Neural progenitor cell (in vitro differentiated cells): ENCODE measurements at regions not wholly inside any gene's neighbourhood (a gene's known extent, or its start where the extent isn't known, plus 50 kb on each side); places are given as distances from the start of the nearest gene placed in this dataset.

ENCODE experiments used
- CTCF ChIP-seq: fragments of 200-600 bp; sonication (generic); IDR thresholded peaks from 2 replicates; pipeline ENCODE4 v1.5.1; 2017; ENCODE audit warnings: antibody characterized with exemption, mild to moderate bottlenecking
- EZH2 ChIP-seq: fragments of 200-600 bp; sonication (generic); IDR thresholded peaks from 2 replicates; pipeline ENCODE4 v1.6.1; 2017; ENCODE audit warnings: antibody characterized with exemption, mild to moderate bottlenecking, moderate library complexity

- TF ChIP-seq CTCF, result no peak
- no peak for TF ChIP-seq EZH2
These were observed 169.6 kb downstream of the C7orf25 start for GRCh38 chr7:42742318-42742717.
